Astrocyte (in vitro differentiated cells and primary cell): ENCODE measurements at regions not wholly inside any gene's neighbourhood (a gene's known extent, or its start where the extent isn't known, plus 50 kb on each side); places are given as distances from the start of the nearest gene placed in this dataset.

ENCODE experiments used
- DNase-seq: peaks from one replicate; pipeline ENCODE4 v3.0.0-alpha.2; 2010; ENCODE audit warnings: low read depth
- FAIRE-seq: peaks from 2 replicates; lab custom pipeline; 2011; peaks lifted over from hg19 to GRCh38; lab: Jason Lieb, UNC
- H2AFZ ChIP-seq: 2 replicates; pipeline ENCODE4 v1.6.0; 2012; ENCODE audit warnings: low read depth, low read length, inconsistent platforms
- H3K27ac ChIP-seq: 2 replicates; pipeline ENCODE4 v1.5.1; 2011; ENCODE audit warnings: low read depth, low read length, inconsistent platforms
- H3K27me3 ChIP-seq: 2 replicates; pipeline ENCODE4 v1.6.0; 2011; ENCODE audit warnings: low read length, inconsistent platforms; ENCODE audit not compliant: insufficient read depth
- H3K36me3 ChIP-seq: 2 replicates; pipeline ENCODE4 v1.5.1; 2011; ENCODE audit warnings: low read length, inconsistent platforms; ENCODE audit not compliant: insufficient read depth
- H3K4me1 ChIP-seq: 2 replicates; pipeline ENCODE4 v1.5.1; 2011; ENCODE audit warnings: low read length, inconsistent platforms; ENCODE audit not compliant: insufficient read depth
- H3K4me2 ChIP-seq: 2 replicates; pipeline ENCODE4 v1.6.0; 2012; ENCODE audit warnings: low read length, inconsistent platforms
- H3K4me3 ChIP-seq: 2 replicates; pipeline ENCODE4 v1.5.1; 2011; ENCODE audit warnings: low read depth, mild to moderate bottlenecking, low read length, inconsistent platforms; ENCODE audit not compliant: insufficient read depth
- H3K79me2 ChIP-seq: 2 replicates; pipeline ENCODE4 v1.6.0; 2012; ENCODE audit warnings: mild to moderate bottlenecking, low read length, inconsistent platforms; ENCODE audit not compliant: insufficient read depth
- H3K9ac ChIP-seq: 2 replicates; pipeline ENCODE4 v1.6.0; 2012; ENCODE audit warnings: mild to moderate bottlenecking, low read length, inconsistent platforms
- H3K9me3 ChIP-seq: 2 replicates; pipeline ENCODE4 v1.5.1; 2012; ENCODE audit warnings: low read depth, mild to moderate bottlenecking, low read length, inconsistent platforms; ENCODE audit not compliant: insufficient read depth
- H4K20me1 ChIP-seq: 2 replicates; pipeline ENCODE4 v1.6.0; 2012; ENCODE audit warnings: low read length, inconsistent platforms; ENCODE audit not compliant: insufficient read depth
- H3K27ac Mint-ChIP-seq: one replicate; pipeline ENCODE4 v1.8.0; 2021; ENCODE audit warnings: mild to moderate bottlenecking, mixed read lengths; ENCODE audit not compliant: unreplicated experiment
- H3K27me3 Mint-ChIP-seq: one replicate; pipeline ENCODE4 v1.8.0; 2021; ENCODE audit warnings: low read depth, mixed read lengths; ENCODE audit not compliant: unreplicated experiment
- H3K36me3 Mint-ChIP-seq: one replicate; pipeline ENCODE4 v1.8.0; 2021; ENCODE audit warnings: low read depth, mixed read lengths; ENCODE audit not compliant: unreplicated experiment
- H3K4me1 Mint-ChIP-seq: one replicate; pipeline ENCODE4 v1.8.0; 2021; ENCODE audit warnings: low read depth, mixed read lengths; ENCODE audit not compliant: unreplicated experiment
- H3K4me3 Mint-ChIP-seq: one replicate; pipeline ENCODE4 v1.8.0; 2021; ENCODE audit warnings: mild to moderate bottlenecking, moderate library complexity, mixed read lengths; ENCODE audit not compliant: unreplicated experiment
- H3K9me3 Mint-ChIP-seq: one replicate; pipeline ENCODE4 v1.8.0; 2021; ENCODE audit warnings: mild to moderate bottlenecking, mixed read lengths; ENCODE audit not compliant: unreplicated experiment
- EZH2 ChIP-seq: IDR thresholded peaks from 2 replicates; pipeline ENCODE4 v1.6.1; 2012; ENCODE audit warnings: mild to moderate bottlenecking, low read length, inconsistent platforms; ENCODE audit not compliant: insufficient read depth
- TF ChIP-seq, protein P1 (sequence below): IDR thresholded peaks from 2 replicates; pipeline ENCODE4 v1.5.1; 2011; ENCODE audit warnings: low read depth, mild to moderate bottlenecking, inconsistent platforms, low read length, moderate library complexity; ENCODE audit not compliant: insufficient read depth

DNA sequence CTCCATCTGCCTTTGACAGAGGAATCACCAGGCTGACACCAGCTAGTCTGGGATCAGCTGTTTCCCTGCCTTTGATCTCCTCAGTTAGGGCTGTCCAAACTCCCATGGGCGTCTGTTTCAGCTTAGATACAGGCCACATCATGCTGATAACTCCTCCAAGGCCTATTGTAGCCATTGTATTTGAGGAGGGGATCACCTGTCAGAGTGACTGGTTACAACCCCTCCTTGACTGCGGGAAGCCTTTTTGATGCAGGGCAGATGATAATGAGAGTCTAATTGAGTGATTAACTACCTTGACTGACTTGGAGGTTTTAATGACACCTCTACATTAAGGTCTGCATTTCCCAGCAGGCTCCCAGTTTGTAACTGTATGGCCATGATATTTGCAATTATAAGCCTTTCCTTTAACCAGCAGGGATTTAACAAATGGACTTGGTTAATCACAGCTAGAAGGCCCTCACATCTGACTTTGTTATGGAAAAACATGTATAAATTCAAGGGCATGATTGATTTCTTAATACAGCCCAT is 863.5 kb downstream of the KCNJ2 start:
- Mint-ChIP-seq H3K27ac (no peak overlapping the region), H3K4me3 (no peak overlapping the region), H3K9me3 (no peaks in the 10 kb centered on the region), H3K36me3 (no peaks in the 10 kb centered on the region), H3K4me1 (no peaks in the 10 kb centered on the region), H3K27me3 (peaks cover 3% of the 10 kb centered on the region)
- TF ChIP-seq, protein P1, sequence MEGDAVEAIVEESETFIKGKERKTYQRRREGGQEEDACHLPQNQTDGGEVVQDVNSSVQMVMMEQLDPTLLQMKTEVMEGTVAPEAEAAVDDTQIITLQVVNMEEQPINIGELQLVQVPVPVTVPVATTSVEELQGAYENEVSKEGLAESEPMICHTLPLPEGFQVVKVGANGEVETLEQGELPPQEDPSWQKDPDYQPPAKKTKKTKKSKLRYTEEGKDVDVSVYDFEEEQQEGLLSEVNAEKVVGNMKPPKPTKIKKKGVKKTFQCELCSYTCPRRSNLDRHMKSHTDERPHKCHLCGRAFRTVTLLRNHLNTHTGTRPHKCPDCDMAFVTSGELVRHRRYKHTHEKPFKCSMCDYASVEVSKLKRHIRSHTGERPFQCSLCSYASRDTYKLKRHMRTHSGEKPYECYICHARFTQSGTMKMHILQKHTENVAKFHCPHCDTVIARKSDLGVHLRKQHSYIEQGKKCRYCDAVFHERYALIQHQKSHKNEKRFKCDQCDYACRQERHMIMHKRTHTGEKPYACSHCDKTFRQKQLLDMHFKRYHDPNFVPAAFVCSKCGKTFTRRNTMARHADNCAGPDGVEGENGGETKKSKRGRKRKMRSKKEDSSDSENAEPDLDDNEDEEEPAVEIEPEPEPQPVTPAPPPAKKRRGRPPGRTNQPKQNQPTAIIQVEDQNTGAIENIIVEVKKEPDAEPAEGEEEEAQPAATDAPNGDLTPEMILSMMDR = no peak
- no peak for TF ChIP-seq EZH2
- Histone ChIP-seq H3K9ac (no peak overlapping the region), H3K79me2 (no peaks in the 10 kb centered on the region), H4K20me1 (no peaks in the 10 kb centered on the region), H3K4me3 (no peak overlapping the region), H2AFZ (no peak overlapping the region), H3K27me3 (no peaks in the 10 kb centered on the region), H3K9me3 (no peaks in the 10 kb centered on the region), H3K4me2 (no peak overlapping the region), H3K36me3 (no peaks in the 10 kb centered on the region), H3K27ac (no peak overlapping the region), H3K4me1 (no peaks in the 10 kb centered on the region)
- DNase-seq (no peak), FAIRE-seq (no peak)

DNA sequence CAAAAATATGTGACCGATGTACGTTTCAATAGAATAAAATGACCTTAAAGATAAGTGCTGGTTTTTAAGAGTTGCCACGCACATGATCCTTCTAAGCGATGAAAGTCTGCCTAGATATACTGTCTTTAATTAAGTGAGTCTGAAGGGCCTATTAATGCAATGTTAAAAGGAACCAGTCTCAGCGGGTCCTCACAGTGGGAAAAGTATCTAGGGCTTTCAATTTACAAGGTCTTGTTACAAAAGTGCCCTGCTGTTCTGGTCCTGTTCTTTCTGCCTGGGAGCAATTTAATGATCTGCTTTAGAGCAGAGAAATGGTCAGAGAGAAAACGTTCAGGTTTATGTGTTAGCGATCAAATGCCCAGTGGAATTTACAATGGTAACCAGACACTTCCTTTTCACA is 864.0 kb downstream of the KCNJ2 start:
- no peaks in the 10 kb centered on the region for H3K4me1 Mint-ChIP-seq
- Histone ChIP-seq H3K9me3 (no peaks in the 10 kb centered on the region), H3K4me1 (no peaks in the 10 kb centered on the region), H3K36me3 (no peaks in the 10 kb centered on the region), H3K4me2 (no peak overlapping the region), H3K79me2 (no peaks in the 10 kb centered on the region), H2AFZ (no peak overlapping the region), H3K4me3 (no peak overlapping the region), H3K27ac (no peak overlapping the region), H4K20me1 (no peaks in the 10 kb centered on the region), H3K9ac (no peak overlapping the region), H3K27me3 (no peaks in the 10 kb centered on the region)
- peaks cover 3% of the 10 kb centered on the region for H3K27me3 Mint-ChIP-seq
- DNase-seq (no peak), FAIRE-seq (no peak)
- H3K4me3 Mint-ChIP-seq = no peak overlapping the region
- no peaks in the 10 kb centered on the region for H3K36me3 Mint-ChIP-seq
- no peak overlapping the region for H3K27ac Mint-ChIP-seq
- TF ChIP-seq EZH2 = no peak
- TF ChIP-seq, protein P1 = no peak
- no peaks in the 10 kb centered on the region for H3K9me3 Mint-ChIP-seq

DNA sequence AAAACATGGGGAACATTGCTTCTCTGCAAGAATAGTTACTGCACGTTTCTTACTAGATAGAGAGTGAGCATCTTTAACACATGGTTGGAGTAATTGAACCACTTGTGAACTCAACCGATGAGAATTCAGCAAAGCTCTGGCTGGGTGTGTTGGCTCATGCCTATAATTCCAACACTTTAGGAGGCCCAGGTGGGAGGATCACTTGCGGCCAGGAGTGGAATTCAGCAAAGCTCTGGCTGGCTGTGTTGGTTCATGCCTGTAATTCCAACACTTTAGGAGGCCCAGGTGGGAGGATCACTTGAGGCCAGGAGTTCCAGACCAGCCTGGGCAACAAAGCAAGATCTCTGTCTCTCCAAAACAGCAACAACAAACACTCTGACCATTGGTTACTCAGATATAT is 865.9 kb downstream of the KCNJ2 start:
- Mint-ChIP-seq H3K27me3 (peaks cover 6% of the 10 kb centered on the region), H3K36me3 (no peaks in the 10 kb centered on the region), H3K4me1 (no peaks in the 10 kb centered on the region), H3K9me3 (no peaks in the 10 kb centered on the region), H3K4me3 (no peak overlapping the region), H3K27ac (no peak overlapping the region)
- Histone ChIP-seq H3K4me1 (no peaks in the 10 kb centered on the region), H3K4me2 (no peak overlapping the region), H3K79me2 (no peaks in the 10 kb centered on the region), H3K9me3 (no peaks in the 10 kb centered on the region), H3K27ac (no peak overlapping the region), H3K4me3 (no peak overlapping the region), H3K27me3 (no peaks in the 10 kb centered on the region), H2AFZ (no peak overlapping the region), H4K20me1 (no peaks in the 10 kb centered on the region), H3K9ac (no peak overlapping the region), H3K36me3 (no peaks in the 10 kb centered on the region)
- FAIRE-seq (no peak), DNase-seq (no peak)
- no peak for TF ChIP-seq EZH2
- TF ChIP-seq, protein P1 = no peak
